GM23338 (cell line): ENCODE measurements at regions not wholly inside any gene's neighbourhood (a gene's known extent, or its start where the extent isn't known, plus 50 kb on each side); places are given as distances from the start of the nearest gene placed in this dataset.

Experiments used
- CTCF ChIP-seq, 2 experiments: fragments of 200-600 bp in 1 of 2; sonication (generic) in 1 of 2; conservative IDR thresholded peaks; 2 replicates each; pipeline versions ENCODE4 v1.5.1 to v1.6.1; 2016 to 2017; ENCODE audit warnings: antibody characterized with exemption in 2 of 2, low read depth in 2 of 2, mild to moderate bottlenecking in 2 of 2, moderate library complexity in 1 of 2
- EZH2phosphoT487 ChIP-seq: fragments of 200-600 bp; sonication (generic); IDR thresholded peaks from one replicate; pipeline ENCODE4 v1.8.1; 2018; ENCODE audit warnings: antibody characterized with exemption; ENCODE audit not compliant: unreplicated experiment

- TF ChIP-seq CTCF (conservative IDR thresholded peaks at IDR 0.05; ENCODE audit: low read depth in 2 of 2): no peak
- no peak for TF ChIP-seq EZH2phosphoT487
These were observed 146.2 kb downstream of the GATB start for GRCh38 chr4:151614561-151614960.
